ENCODE measurements at regions not wholly inside any gene's neighbourhood (a gene's known extent, or its start where the extent isn't known, plus 50 kb on each side); places are given as distances from the start of the nearest gene placed in this dataset.
A peak's percentile ranks its signal among the peaks of the same experiment; 100 is the strongest.

DNA sequence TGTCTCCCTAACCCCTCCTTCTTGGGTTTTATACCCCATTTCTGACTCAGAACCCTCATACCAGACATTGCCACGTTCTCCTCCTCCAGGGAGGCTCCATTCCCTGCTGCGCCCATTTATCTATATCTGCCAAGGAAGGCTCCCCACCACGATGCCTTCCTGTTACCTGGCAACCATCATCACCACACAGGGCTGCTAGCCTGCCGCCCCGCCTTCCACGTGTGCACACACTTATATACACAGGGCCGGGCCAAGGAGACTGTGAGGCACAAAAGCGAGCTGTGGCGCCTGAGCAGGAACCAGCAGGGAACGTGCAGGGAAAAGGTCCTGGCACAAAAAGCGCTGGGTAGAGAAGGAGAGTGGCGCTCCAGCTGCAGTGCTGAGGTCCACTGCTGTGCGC lies 261.8 kb downstream of the CBLN1 start:
- Histone ChIP-seq H3K9me3 (ENCODE audit: control insufficient read depth, insufficient read depth, low read depth, low read length) (no peaks in the 10 kb centered on the region), H4K20me1 (ENCODE audit: control insufficient read depth, extremely low read depth, insufficient read depth, low read length) (no peaks in the 10 kb centered on the region), H3K79me2 (ENCODE audit: control insufficient read depth, insufficient read depth, low read length) (no peaks in the 10 kb centered on the region), H3K4me1 (ENCODE audit: control insufficient read depth, extremely low read depth, insufficient read depth, low read length) (no peaks in the 10 kb centered on the region), H3K36me3 (ENCODE audit: control insufficient read depth, insufficient read depth, low read length) (no peaks in the 10 kb centered on the region), H3K4me3 (replicated peaks in 1 of 4; ENCODE audit: control extremely low read depth in 1 of 4, insufficient read depth in 1 of 4, low read depth in 3 of 4, low read length in 4 of 4) (no peak overlapping the region), H3K27me3 (ENCODE audit: control insufficient read depth, insufficient read depth, low read length) (no peaks in the 10 kb centered on the region), H3K4me2 (ENCODE audit: extremely low read depth, insufficient read depth, low read length) (no peak overlapping the region), H2AFZ (ENCODE audit: low read length) (no peak overlapping the region), H3K9ac (ENCODE audit: insufficient read depth, low read length) (no peak overlapping the region), H3K27ac (ENCODE audit: insufficient read depth, low read length) (no peak overlapping the region)
- TF ChIP-seq EZH2 (IDR thresholded peaks at IDR 0.05; ENCODE audit: low read length, missing control alignments) (no peak), CTCF (conservative IDR thresholded peaks at IDR 0.05 in 1 of 2, IDR thresholded peaks at IDR 0.05 in 1 of 2; ENCODE audit: low read depth in 1 of 2, low read length in 2 of 2) (no peak)
- DNase-seq (ENCODE audit: low read depth in 2 of 2), result peak in 1 of 2 donors; percentile 50

DNA sequence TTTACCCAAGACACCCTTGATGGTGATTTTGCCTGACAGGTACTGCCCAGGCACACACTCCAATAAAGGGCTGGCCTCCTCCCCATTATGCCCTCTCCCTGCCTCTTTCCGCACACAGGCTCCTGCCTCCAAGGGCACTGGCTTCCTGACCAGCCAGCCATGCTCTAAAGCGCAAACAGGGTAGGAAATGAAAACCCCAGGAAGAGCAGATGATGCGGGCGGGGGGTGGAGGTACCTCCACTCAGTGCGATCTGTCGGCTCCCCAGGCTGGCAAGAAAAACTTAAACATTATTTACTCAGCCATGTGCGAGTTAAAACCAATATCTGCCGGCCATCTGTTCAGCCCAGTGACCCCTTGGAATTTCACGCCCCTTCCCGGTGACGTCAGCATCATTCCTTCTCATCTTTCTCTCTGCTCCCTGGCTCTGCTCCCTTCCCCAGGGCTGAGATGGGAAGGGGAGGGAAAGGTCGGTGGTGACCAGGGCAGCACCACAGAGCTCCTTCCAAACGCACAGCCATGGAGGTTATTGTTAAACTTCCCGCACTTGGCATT lies 262.5 kb downstream of the CBLN1 start:
- no peaks in the 10 kb centered on the region for H3K36me3 ChIP-seq (ENCODE audit: control insufficient read depth, insufficient read depth, low read length)
- no peak overlapping the region for H2AFZ ChIP-seq (ENCODE audit: low read length)
- H3K9ac ChIP-seq (ENCODE audit: insufficient read depth, low read length), result no peak overlapping the region
- no peaks in the 10 kb centered on the region for H3K27me3 ChIP-seq (ENCODE audit: control insufficient read depth, insufficient read depth, low read length)
- H3K27ac ChIP-seq (ENCODE audit: insufficient read depth, low read length), result no peak overlapping the region
- no peaks in the 10 kb centered on the region for H3K79me2 ChIP-seq (ENCODE audit: control insufficient read depth, insufficient read depth, low read length)
- H3K4me3 ChIP-seq (replicated peaks in 1 of 4; ENCODE audit: control extremely low read depth in 1 of 4, insufficient read depth in 1 of 4, low read depth in 3 of 4, low read length in 4 of 4), result no peak overlapping the region
- H3K4me1 ChIP-seq (ENCODE audit: control insufficient read depth, extremely low read depth, insufficient read depth, low read length), result no peaks in the 10 kb centered on the region
- H4K20me1 ChIP-seq (ENCODE audit: control insufficient read depth, extremely low read depth, insufficient read depth, low read length), result no peaks in the 10 kb centered on the region
- H3K9me3 ChIP-seq (ENCODE audit: control insufficient read depth, insufficient read depth, low read depth, low read length), result no peaks in the 10 kb centered on the region
- no peak overlapping the region for H3K4me2 ChIP-seq (ENCODE audit: extremely low read depth, insufficient read depth, low read length)
- TF ChIP-seq EZH2 (IDR thresholded peaks at IDR 0.05; ENCODE audit: low read length, missing control alignments), result no peak
- no peak for TF ChIP-seq CTCF (conservative IDR thresholded peaks at IDR 0.05 in 1 of 2, IDR thresholded peaks at IDR 0.05 in 1 of 2; ENCODE audit: low read depth in 1 of 2, low read length in 2 of 2)
- peak; percentile 55 to 73 for DNase-seq (ENCODE audit: low read depth in 2 of 2)

- no peak for TF ChIP-seq CTCF (conservative IDR thresholded peaks at IDR 0.05 in 1 of 2, IDR thresholded peaks at IDR 0.05 in 1 of 2; ENCODE audit: low read depth in 1 of 2, low read length in 2 of 2)
- TF ChIP-seq EZH2 (IDR thresholded peaks at IDR 0.05; ENCODE audit: low read length, missing control alignments), result no peak
- H4K20me1 ChIP-seq (ENCODE audit: control insufficient read depth, extremely low read depth, insufficient read depth, low read length), result no peaks in the 10 kb centered on the region
- no peaks in the 10 kb centered on the region for H3K79me2 ChIP-seq (ENCODE audit: control insufficient read depth, insufficient read depth, low read length)
- H3K9ac ChIP-seq (ENCODE audit: insufficient read depth, low read length), result no peak overlapping the region
- no peak overlapping the region for H3K4me2 ChIP-seq (ENCODE audit: extremely low read depth, insufficient read depth, low read length)
- no peaks in the 10 kb centered on the region for H3K9me3 ChIP-seq (ENCODE audit: control insufficient read depth, insufficient read depth, low read depth, low read length)
- H3K4me1 ChIP-seq (ENCODE audit: control insufficient read depth, extremely low read depth, insufficient read depth, low read length), result no peaks in the 10 kb centered on the region
- no peak overlapping the region for H3K27ac ChIP-seq (ENCODE audit: insufficient read depth, low read length)
- H3K27me3 ChIP-seq (ENCODE audit: control insufficient read depth, insufficient read depth, low read length), result no peaks in the 10 kb centered on the region
- no peak overlapping the region for H3K4me3 ChIP-seq (replicated peaks in 1 of 4; ENCODE audit: control extremely low read depth in 1 of 4, insufficient read depth in 1 of 4, low read depth in 3 of 4, low read length in 4 of 4)
- H3K36me3 ChIP-seq (ENCODE audit: control insufficient read depth, insufficient read depth, low read length), result no peaks in the 10 kb centered on the region
- no peak for DNase-seq (ENCODE audit: low read depth in 2 of 2)
- no peak overlapping the region for H2AFZ ChIP-seq (ENCODE audit: low read length)
Measured at GRCh38 chr16:49018259-49018931, 263.2 kb downstream of the CBLN1 start.

Measured in fibroblast of lung (primary cell).